GM19023 (cell line): ENCODE measurements at regions not wholly inside any gene's neighbourhood (a gene's known extent, or its start where the extent isn't known, plus 50 kb on each side); places are given as distances from the start of the nearest gene placed in this dataset.
"Not testable (repeated sequence)": the region's sequence is repeated elsewhere in the genome, so short reads cannot be mapped to it uniquely, and the experiment has no call there.

ENCODE experiments used
- ATAC-seq: cut with Tn5 transposase; IDR thresholded peaks from one replicate; pipeline ENCODE4 v1.9.1; 2021; ENCODE audit warnings: mild to moderate bottlenecking, moderate library complexity; ENCODE audit not compliant: unreplicated experiment

DNA sequence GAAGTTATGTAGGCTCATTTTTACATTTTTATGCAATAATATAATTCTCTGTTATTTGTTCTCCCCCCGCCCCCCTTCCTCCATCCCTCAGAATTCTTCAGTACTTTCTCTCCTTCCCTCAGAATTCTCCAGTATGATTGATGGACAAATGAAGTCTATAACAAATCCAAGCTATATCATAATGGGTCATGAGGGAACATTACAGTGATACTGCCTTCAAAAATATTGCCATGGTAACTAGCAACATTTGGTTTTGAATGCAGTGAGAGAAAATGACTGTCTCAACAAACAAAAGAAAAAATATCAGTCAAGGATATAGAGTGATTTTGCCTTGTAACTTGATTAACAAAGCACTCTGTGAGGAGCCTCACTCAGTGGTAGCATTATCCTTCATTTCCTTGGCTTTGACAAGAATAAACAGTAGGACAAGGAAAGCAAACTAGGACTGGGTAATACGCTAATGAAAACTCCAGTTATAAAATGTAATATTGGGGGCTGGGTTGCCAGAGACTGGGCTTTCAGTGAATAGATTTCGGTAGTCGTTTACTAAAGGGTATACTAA, 392.9 kb upstream of the CRIM1 start:
- no peak for ATAC-seq

DNA sequence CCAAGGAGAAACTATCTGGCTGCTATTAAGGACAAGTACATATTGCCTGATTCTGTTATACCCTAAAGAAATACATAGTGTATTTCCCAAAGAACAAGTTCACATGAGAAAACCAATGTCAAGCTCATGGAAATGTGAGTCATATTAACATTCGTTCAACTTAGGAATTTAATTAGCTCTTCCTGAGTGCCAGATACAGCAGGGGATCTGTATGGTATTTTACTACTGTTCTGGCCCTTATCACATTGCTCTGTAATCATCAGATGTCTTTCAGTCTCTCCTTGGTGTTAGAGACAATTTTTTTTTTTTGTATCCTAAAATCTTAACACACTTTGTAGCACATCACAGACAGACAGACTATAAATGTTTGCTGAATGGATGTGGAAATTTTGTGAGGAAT, 395.0 kb upstream of the CRIM1 start:
- no peak for ATAC-seq

DNA sequence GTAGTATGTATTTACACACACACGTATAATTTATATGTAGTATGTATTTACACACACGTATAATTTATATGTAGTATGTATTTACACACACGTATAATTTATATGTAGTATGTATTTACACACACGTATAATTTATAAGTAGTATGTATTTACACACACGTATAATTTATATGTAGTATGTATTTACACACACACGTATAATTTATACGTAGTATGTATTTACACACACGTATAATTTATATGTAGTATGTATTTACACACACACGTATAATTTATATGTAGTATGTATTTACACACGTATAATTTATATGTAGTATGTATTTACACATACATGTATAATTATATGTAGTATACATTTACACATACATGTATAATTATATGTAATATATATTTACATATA, 398.5 kb upstream of the CRIM1 start:
- ATAC-seq = not testable (repeated sequence)

- no peak for ATAC-seq
Observed at GRCh38 chr2:35946478-35946877, 409.1 kb upstream of the CRIM1 start.

- no peak for ATAC-seq
Observed at GRCh38 chr2:35938838-35939237, 416.7 kb upstream of the CRIM1 start.

DNA sequence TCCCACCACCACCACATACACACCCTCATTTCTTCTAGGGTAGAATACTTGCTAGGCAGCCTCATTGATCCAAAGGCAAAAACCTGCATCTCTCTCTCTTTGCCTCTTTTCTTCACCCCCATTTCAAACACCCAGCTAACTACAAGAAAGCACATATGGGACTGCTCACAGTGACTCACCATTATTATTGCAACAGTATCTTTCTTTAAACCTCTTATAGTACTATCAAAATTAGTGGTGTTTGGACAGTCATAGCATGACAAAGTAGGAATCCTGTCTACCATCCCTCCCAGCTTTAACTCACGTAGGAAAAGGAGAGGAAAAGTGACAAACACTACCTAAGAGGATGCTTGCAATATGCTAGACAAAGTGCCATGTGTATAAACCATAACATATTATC, 422.5 kb upstream of the CRIM1 start:
- no peak for ATAC-seq

DNA sequence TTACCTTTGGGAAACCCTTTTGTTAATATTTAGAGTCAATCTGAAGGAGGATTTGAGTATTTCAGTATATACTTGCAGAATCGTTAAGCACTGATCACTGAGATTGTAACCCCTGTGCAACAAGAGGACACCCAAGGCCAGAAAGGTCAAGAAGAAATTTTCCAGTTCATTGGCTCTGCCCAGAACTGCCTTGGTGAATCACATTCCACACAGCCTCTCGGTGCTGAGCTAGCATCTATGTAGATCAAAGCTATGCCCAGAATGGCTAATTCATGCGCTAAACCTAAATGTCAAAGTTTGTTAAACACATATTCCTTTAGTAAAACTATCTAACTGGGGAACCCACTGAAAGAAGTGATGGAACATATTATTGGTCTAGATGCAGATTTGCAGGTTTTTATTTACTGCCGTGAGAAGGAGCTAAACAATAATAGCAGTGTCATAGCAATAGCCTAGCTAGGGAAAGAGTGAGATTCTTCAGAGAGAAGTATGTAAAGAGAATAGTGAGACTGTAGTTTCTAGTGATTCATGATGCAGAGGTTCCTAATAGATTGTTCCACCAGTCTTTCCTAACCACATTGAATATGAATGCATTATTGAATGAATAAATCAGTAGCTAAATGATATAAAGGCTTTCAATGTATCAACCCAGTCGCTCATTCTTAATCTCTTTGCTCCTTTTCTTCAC, 423.2 kb upstream of the CRIM1 start:
- no peak for ATAC-seq

- no peak for ATAC-seq
Observed at GRCh38 chr2:35931626-35932025, 424.0 kb upstream of the CRIM1 start.

GRCh38 chr2:35931115-35931514, 424.5 kb upstream of the CRIM1 start:
- no peak for ATAC-seq

- ATAC-seq = no peak
Observed at GRCh38 chr2:35929551-35929950, 426.0 kb upstream of the CRIM1 start.

DNA sequence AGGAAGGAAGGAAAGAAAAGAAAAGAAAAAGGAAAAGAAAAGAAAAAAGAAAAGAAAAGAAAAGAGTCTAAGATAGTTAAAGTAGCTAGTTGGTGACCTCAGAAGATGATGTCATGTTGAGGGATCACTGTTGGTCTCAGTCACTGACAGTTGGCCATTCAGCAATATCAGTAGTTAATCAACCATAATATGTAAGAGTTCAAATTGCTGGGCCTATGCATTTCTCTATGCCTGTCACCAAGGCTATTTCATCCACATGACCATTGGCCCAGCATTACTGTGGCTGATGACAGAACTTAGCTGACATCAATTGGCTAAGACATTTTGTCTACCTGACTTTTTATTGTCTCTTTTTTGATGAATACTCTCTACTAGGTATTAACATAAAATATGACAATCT, 435.5 kb upstream of the CRIM1 start:
- no peak for ATAC-seq

DNA sequence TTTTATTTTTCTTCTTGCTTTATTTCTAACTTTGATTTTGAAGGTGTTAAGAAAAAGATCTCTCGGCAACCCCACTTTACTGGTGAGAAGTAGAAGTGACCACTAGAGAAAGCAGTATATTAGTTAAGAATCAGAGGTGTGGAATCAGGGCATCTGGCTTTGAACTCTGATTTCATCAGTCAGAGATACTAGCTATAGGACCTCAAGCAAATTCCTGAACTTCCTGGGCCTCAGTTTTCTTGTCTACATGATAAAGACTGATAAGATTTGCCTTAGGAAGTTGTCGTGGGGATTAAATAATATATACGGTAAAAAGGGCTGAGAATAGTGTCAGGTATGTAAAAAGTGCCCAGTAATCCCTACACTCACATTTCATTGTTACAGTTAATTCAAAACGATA, 440.3 kb upstream of the CRIM1 start:
- ATAC-seq = no peak

- ATAC-seq = no peak
Observed at GRCh38 chr2:35891936-35892335, 463.6 kb upstream of the CRIM1 start.

GRCh38 chr2:35891528-35891927, 464.1 kb upstream of the CRIM1 start:
- no peak for ATAC-seq

DNA sequence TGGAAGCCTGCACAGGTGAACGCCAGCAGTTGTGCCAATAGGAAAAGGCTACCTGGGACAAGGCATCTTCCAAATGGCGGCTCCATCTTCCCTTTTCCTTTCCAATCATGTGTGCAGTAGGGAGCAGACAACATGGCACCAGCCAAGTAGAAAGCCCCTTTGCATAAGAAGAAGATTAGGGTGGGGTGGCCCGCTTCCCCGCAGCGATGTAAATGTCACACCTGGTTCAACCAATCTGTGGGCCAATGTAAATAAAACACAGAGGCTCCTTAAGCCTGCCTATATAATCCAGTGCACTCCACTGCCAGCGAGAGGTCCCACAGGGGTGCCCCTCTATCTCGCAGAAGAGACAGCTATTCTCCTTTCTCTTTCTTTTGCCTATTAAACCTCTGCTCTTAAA, 468.4 kb upstream of the CRIM1 start:
- ATAC-seq = no peak

DNA sequence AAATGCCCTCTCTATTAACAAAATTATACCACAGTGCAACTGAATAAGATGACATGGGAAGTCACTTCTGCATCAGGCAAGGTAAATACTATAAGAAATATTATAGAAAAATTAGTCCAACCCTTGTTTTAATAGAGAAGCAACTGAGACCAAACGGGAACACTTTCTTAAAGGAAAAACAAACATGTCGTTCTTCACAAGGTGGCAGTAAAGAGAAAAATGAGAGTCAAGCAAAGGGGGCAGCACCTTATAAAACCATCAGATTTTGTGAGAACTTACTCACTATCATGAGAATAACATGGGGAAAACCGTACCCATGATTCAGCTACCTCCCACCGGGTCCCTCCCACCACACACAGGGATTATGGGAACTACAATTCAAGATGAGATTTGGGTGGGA, 481.7 kb upstream of the CRIM1 start:
- no peak for ATAC-seq

GRCh38 chr2:35871672-35872071, 483.9 kb upstream of the CRIM1 start:
- ATAC-seq = no peak

DNA sequence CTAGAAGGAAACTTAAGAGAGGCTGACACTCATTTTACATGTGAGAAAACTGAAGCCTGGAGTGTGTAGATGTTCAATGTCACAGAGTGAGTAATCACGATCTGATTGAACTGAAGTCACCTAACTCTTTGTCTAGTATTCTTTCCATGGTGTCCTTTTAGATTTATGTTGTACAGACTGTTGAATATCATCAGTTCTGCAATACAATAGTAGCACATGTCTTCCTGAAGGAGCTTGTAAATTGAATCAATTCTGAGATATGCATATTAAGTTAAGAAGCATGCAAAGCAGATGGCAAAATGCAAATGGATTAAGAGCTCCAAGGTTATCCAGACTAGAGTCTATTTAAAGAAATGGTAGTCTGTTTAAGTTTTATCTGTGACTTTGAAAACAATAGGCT, 484.9 kb upstream of the CRIM1 start:
- ATAC-seq = no peak

DNA sequence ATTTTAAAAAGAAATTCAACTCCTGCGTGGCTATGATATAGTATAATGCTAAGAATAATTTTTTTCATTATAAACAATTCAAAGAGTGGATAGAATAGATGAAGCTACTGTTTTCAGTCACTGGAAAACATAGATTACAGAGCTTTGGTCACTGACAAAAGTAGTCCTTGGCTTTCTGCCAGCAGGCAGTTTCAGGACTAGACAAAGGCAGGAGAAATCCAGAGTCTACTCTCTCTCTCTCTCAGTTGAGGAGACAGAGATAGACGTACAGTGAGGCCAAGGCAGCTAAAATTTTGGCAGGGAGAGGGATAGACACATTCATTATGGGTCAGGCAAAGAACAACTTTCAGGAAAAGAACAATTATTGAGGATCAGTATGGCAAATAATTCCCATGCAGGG, 491.4 kb upstream of the CRIM1 start:
- ATAC-seq = no peak

GRCh38 chr2:35858216-35858615, 497.4 kb upstream of the CRIM1 start:
- ATAC-seq = no peak

GRCh38 chr2:35857498-35857897, 498.1 kb upstream of the CRIM1 start:
- no peak for ATAC-seq

DNA sequence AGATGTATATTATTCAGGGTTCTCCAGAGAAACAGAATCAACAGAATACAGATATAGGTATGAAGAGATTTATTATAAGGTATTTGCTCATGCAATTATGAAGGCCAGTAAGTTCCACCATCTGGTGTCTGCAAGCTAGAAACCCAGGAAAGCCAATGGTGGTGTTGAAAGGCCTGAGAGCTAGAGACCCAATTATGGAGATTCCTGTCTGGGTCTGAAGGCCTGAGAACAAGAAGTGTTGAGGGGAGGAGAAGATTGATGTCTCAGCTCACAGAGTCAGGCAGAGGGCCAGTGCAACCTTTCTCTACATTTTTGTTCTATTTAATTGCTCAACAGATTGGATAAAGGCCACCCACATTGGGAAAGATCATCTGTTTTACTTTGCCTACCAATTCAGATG, 524.2 kb upstream of the CRIM1 start:
- ATAC-seq = no peak

DNA sequence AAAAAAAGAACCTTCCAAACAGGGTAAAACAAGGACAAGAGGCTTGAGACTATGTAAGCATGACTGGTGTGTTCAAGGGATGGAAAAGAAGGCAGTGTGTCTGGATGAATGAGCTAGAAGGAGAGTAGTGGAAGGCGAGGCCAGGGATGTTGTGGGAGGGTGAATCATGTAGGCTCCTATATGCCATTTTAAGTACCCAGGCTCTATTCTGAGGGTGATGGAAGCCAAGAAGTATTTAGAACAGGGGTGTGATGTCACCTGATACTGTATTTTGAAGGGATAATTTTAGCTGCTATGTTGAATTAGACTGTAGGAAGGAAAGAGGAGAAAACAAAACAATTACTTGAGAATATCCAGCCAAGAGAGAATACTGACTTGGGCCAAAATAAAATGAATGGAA, 524.7 kb upstream of the CRIM1 start:
- no peak for ATAC-seq
